Large intestine (tissue), 3 donors: ENCODE measurements at regions not wholly inside any gene's neighbourhood (a gene's known extent, or its start where the extent isn't known, plus 50 kb on each side); places are given as distances from the start of the nearest gene placed in this dataset.

Experiments used
- DNase-seq, 2 donors: peaks; one replicate each; pipeline versions ENCODE4 v3.0.0 to v3.0.0-alpha.2; 2013
- H3K27ac ChIP-seq: one replicate; pipeline ENCODE4 v1.5.1; 2013; ENCODE audit warnings: low read length
- H3K27me3 ChIP-seq: 2 replicates; pipeline ENCODE4 v1.6.1; 2013; ENCODE audit warnings: low read length; ENCODE audit not compliant: control insufficient read depth, insufficient read depth
- H3K36me3 ChIP-seq: 2 replicates; pipeline ENCODE4 v1.6.1; 2013; ENCODE audit warnings: low read length; ENCODE audit not compliant: control insufficient read depth, insufficient read depth
- H3K4me1 ChIP-seq: one replicate; pipeline ENCODE4 v1.6.1; 2013; ENCODE audit warnings: low read length; ENCODE audit not compliant: control insufficient read depth, insufficient read depth
- H3K4me3 ChIP-seq: one replicate; pipeline ENCODE4 v1.5.1; 2013; ENCODE audit warnings: low read length
- H3K9me3 ChIP-seq: one replicate; pipeline ENCODE4 v1.6.1; 2013; ENCODE audit warnings: mild to moderate bottlenecking, low read depth, low read length, moderate library complexity; ENCODE audit not compliant: control insufficient read depth
- WGBS: methylation state at CpG from one replicate; pipeline ENCODE4 v1.1.5; 2013; ENCODE audit warnings: low lambda C conversion rate; ENCODE audit not compliant: insufficient coverage; 5-methylcytosine and 5-hydroxymethylcytosine counted together

DNA sequence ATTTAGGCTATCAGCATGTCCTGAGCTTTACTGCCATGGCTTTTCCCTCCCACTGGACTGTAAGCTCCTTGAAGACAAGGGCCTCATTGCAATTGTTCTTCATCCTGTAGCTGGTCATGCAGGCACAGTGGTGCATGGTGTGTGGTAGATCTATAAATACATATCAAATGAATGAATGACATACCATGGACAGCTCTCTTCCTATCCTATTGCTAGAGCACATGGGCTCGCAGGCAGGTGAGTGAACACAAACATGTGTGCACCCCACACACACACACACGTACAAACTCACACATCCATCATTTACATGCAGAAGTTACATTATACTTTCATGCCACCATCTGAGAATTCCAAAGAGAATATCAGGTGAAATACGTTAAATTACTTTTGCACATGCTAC is 172.9 kb upstream of the RUNX1 start:
- Histone ChIP-seq H3K36me3 (no peaks in the 10 kb centered on the region), H3K27me3 (no peaks in the 10 kb centered on the region), H3K4me1 (no peaks in the 10 kb centered on the region), H3K9me3 (no peaks in the 10 kb centered on the region), H3K27ac (no peak overlapping the region), H3K4me3 (no peak overlapping the region)
- WGBS: 82% methylated on average over 2 of the region's 3 CpGs
- no peak for DNase-seq

GRCh38 chr21:35220301-35220700 is 171.2 kb upstream of the RUNX1 start:
- no peak overlapping the region for H3K4me3 ChIP-seq

GRCh38 chr21:35219719-35220118 is 170.6 kb upstream of the RUNX1 start:
- Histone ChIP-seq H3K36me3 (no peaks in the 10 kb centered on the region), H3K9me3 (no peaks in the 10 kb centered on the region), H3K4me1 (no peaks in the 10 kb centered on the region), H3K27ac (no peak overlapping the region), H3K27me3 (no peaks in the 10 kb centered on the region), H3K4me3 (no peak overlapping the region)
- WGBS: 100% methylated on average over 2 of the region's 2 CpGs
- DNase-seq: no peak

More at GRCh38 chr21:35220301-35220700, 171.2 kb upstream of the RUNX1 start:
- no peaks in the 10 kb centered on the region for H3K36me3 ChIP-seq
- no CpG with 5 or more reads among the region's 1 CpG for WGBS
- H3K9me3 ChIP-seq: no peaks in the 10 kb centered on the region
- H3K27ac ChIP-seq: no peak overlapping the region
- no peaks in the 10 kb centered on the region for H3K4me1 ChIP-seq
- no peaks in the 10 kb centered on the region for H3K27me3 ChIP-seq
- DNase-seq: no peak

GRCh38 chr21:35219291-35219690 is 170.2 kb upstream of the RUNX1 start:
- no peak for DNase-seq
- H3K4me3 ChIP-seq: no peak overlapping the region
- no peaks in the 10 kb centered on the region for H3K9me3 ChIP-seq
- no peaks in the 10 kb centered on the region for H3K27me3 ChIP-seq
- no peaks in the 10 kb centered on the region for H3K36me3 ChIP-seq
- H3K4me1 ChIP-seq: no peaks in the 10 kb centered on the region
- 83% methylated on average over 2 of the region's 2 CpGs for WGBS
- no peak overlapping the region for H3K27ac ChIP-seq

GRCh38 chr21:35217504-35218060 is 168.5 kb upstream of the RUNX1 start:
- no peak for DNase-seq
- H3K27ac ChIP-seq: no peak overlapping the region
- no peaks in the 10 kb centered on the region for H3K36me3 ChIP-seq
- H3K27me3 ChIP-seq: no peaks in the 10 kb centered on the region
- H3K4me1 ChIP-seq: no peaks in the 10 kb centered on the region
- no peaks in the 10 kb centered on the region for H3K9me3 ChIP-seq
- no CpG with 5 or more reads among the region's 1 CpG for WGBS
- no peak overlapping the region for H3K4me3 ChIP-seq

DNA sequence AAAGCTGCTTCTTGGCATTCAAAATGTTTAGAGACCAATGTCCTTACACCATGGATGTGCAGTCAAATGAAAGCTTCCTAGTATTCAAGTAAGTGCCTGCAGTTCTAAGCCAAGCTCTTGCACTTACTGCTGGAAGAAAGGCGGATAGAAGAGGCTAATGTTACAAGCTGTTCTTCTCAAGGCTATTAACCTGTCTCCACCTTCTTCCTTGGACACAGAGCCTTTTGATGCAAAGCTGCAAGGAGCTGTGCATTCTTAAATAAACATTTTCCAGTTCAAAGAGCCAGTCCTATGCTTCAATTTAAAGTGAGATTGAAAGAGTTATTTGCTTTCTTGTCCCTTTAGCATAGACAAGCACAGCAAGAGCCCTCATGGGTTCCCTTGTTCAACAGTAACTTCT is 167.9 kb upstream of the RUNX1 start:
- DNase-seq: no peak
- Histone ChIP-seq H3K4me1 (no peaks in the 10 kb centered on the region), H3K36me3 (no peaks in the 10 kb centered on the region), H3K4me3 (no peak overlapping the region), H3K27ac (no peak overlapping the region), H3K9me3 (no peaks in the 10 kb centered on the region), H3K27me3 (no peaks in the 10 kb centered on the region)
- 100% methylated on average over 1 of the region's 1 CpG for WGBS

- H3K27me3 ChIP-seq: no peaks in the 10 kb centered on the region
- no peaks in the 10 kb centered on the region for H3K9me3 ChIP-seq
- WGBS: no CpG with 5 or more reads among the region's 1 CpG
- DNase-seq: no peak
- H3K36me3 ChIP-seq: no peaks in the 10 kb centered on the region
- no peak overlapping the region for H3K27ac ChIP-seq
- H3K4me3 ChIP-seq: no peak overlapping the region
- H3K4me1 ChIP-seq: no peaks in the 10 kb centered on the region
These were observed 166.8 kb upstream of the RUNX1 start for GRCh38 chr21:35215870-35216269.

DNA sequence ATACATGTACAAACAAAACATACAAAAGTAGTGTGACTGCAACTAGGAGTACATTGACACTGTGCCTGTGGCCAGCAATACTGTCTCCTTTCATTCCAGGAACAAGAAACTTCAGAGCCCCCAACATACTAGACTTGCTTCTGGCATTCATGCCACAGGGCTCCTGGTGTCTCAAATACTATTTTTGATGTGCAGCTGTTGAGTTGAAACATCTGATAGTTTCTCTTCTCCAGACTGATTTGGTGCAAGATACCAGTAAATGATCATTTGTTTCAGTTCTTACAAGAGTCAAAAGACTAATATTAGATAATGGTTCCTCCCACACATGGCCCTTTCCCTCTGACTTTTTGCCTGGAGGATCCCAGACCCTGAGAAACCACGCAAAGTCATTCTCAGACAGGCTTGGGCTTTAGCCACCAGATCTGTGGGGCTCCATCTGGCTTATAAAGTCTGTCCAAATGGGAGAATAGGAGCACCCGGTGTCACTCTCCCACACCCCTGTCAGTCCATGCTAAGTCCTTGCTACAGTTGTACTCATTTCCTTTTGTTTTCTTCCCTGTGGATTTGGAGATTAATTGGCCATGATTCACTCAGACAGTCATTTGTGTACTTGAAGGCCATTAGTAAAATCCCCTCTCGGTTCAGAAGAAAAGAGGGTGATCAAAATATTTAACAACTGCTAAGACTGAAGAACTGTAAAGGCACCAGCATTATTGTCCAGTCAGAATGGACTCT is 163.5 kb upstream of the RUNX1 start:
- no peak overlapping the region for H3K4me3 ChIP-seq
- no peaks in the 10 kb centered on the region for H3K4me1 ChIP-seq
- no peaks in the 10 kb centered on the region for H3K9me3 ChIP-seq
- no peak overlapping the region for H3K27ac ChIP-seq
- no peak for DNase-seq
- no peaks in the 10 kb centered on the region for H3K36me3 ChIP-seq
- no CpG with 5 or more reads among the region's 3 CpGs for WGBS
- no peaks in the 10 kb centered on the region for H3K27me3 ChIP-seq

DNA sequence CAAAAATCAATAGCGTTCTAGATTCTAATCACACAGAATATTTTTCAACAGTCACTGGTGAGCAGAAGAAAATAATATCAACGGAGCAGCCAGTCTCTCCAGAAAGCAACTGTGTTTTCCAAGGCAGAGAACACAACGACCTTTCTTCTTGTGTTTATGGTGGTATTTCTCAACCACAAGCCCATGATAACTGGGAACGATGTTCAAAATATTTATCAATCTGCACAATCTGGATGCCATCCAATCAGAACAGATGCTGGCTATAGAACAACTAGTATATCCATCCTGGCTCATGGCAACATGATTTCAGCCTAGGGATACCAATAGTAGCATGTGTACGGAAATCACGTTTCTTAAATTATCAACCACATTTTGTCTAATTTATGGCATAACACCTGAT is 162.7 kb upstream of the RUNX1 start:
- no peak overlapping the region for H3K27ac ChIP-seq
- 100% methylated on average over 1 of the region's 6 CpGs for WGBS

DNA sequence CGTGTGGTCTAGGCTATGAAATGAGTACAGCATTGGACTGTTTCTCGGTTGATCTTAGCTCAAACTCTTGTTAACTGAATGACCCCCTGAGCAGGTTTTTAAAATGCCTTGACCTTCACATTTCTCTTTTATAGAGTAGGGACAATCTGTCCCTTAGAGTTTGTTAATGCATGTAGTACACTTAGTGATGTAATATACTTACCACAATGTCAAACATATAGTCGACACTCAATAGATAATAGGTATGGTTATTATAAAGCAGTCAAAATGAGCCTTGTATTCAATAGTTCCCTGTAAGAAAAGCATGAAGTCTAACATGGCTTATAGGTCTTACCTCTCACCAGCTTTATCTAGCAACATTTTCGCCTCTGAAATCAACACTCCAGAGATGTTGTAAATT is 161.0 kb upstream of the RUNX1 start:
- H3K27ac ChIP-seq: no peak overlapping the region
- no peaks in the 10 kb centered on the region for H3K9me3 ChIP-seq
- H3K36me3 ChIP-seq: no peaks in the 10 kb centered on the region
- DNase-seq: no peak
- H3K27me3 ChIP-seq: no peaks in the 10 kb centered on the region
- no peak overlapping the region for H3K4me3 ChIP-seq
- no peaks in the 10 kb centered on the region for H3K4me1 ChIP-seq
- WGBS: no CpG with 5 or more reads among the region's 4 CpGs

More for the DNA sequence above, 162.7 kb upstream of the RUNX1 start:
- Histone ChIP-seq H3K9me3 (no peaks in the 10 kb centered on the region), H3K36me3 (no peaks in the 10 kb centered on the region), H3K27me3 (no peaks in the 10 kb centered on the region), H3K4me3 (no peak overlapping the region), H3K4me1 (no peaks in the 10 kb centered on the region)
- DNase-seq: no peak
